A549 (cell line): ENCODE measurements at regions not wholly inside any gene's neighbourhood (a gene's known extent, or its start where the extent isn't known, plus 50 kb on each side); places are given as distances from the start of the nearest gene placed in this dataset.

Experiments used
- ATAC-seq, 2 experiments: fragments of 200-7000 bp in 1 of 2; fragments of >200 bp in 1 of 2; cut with Nextera tagmentation in 1 of 2; cut with Tn5 transposase in 1 of 2; 3 replicates each; pipeline versions ENCODE4 v1.8.0 to v1.9.1; 2018 to 2020; ENCODE audit warnings: mild to moderate bottlenecking in 1 of 2, moderate library complexity in 1 of 2
- CTCF ChIA-PET: fragments of 300-600 bp; sonication (Branson Sonifier 250); formaldehyde crosslinking; extraction: SDS; loops from one replicate; lab custom pipeline; 2021; ENCODE audit warnings: antibody characterized with exemption, inconsistent platforms; lab: Yijun Ruan, JAX
- POLR2A ChIA-PET: fragments of 350-600 bp; formaldehyde crosslinking; extraction: SDS; loops from one replicate; lab custom pipeline; 2021; ENCODE audit warnings: antibody characterized with exemption, inconsistent platforms; lab: Yijun Ruan, JAX
- DNase-seq, 2 experiments: peaks; one replicate each; pipeline versions ENCODE4 v3.0.0 to v3.0.0-alpha.2; 2011 to 2016; ENCODE audit warnings: low read depth in 1 of 2, low spot score in 1 of 2
- FAIRE-seq: peaks from 2 replicates; lab custom pipeline; 2011; peaks lifted over from hg19 to GRCh38; lab: Jason Lieb, UNC
- H3K27ac ChIP-seq, 2 experiments: fragments of >200 bp; sonication (Bioruptor Twin); formaldehyde crosslinking; 3 replicates each; pipeline ENCODE4 v1.5.1; 2016 to 2017
- H3K4me1 ChIP-seq: fragments of >200 bp; sonication (Bioruptor Twin); formaldehyde crosslinking; 3 replicates; pipeline ENCODE4 v1.6.1; 2016
- H3K4me2 ChIP-seq: fragments of >200 bp; sonication (Bioruptor Twin); formaldehyde crosslinking; 3 replicates; pipeline ENCODE4 v1.6.1; 2016
- H3K4me3 ChIP-seq: fragments of >200 bp; sonication (Bioruptor Twin); formaldehyde crosslinking; 3 replicates; pipeline ENCODE4 v1.5.1; 2016
- H3K9me3 ChIP-seq: fragments of >200 bp; sonication (Bioruptor Twin); formaldehyde crosslinking; 3 replicates; pipeline ENCODE4 v1.6.1; 2016
- ATOH8 ChIP-seq: fragments of 250-450 bp; sonication (Bioruptor Pico); IDR thresholded peaks from 2 replicates; pipeline ENCODE4 v1.5.0; 2020; ENCODE audit warnings: low read depth, mild to moderate bottlenecking, moderate library complexity
- CEBPB ChIP-seq, 2 experiments: fragments of >200 bp in 1 of 2; sonication (Bioruptor Twin) in 1 of 2; formaldehyde crosslinking in 1 of 2; IDR thresholded peaks; 2 replicates each; pipeline ENCODE4 v1.6.1; 2012 to 2016
- CHD2 ChIP-seq: fragments of 150-350 bp; IDR thresholded peaks from 2 replicates; pipeline ENCODE4 v1.6.1; 2014; ENCODE audit warnings: low read length; ENCODE audit not compliant: partially characterized antibody
- EHMT2 ChIP-seq: fragments of 200-600 bp; sonication (generic); IDR thresholded peaks from 2 replicates; pipeline ENCODE4 v1.6.1; 2016; ENCODE audit warnings: antibody characterized with exemption, low read depth, mild to moderate bottlenecking, moderate library complexity
- ELK1 ChIP-seq: fragments of 150-350 bp; IDR thresholded peaks from 2 replicates; pipeline ENCODE4 v1.6.1; 2014; ENCODE audit warnings: low read depth, mild to moderate bottlenecking, low read length
- EP300 ChIP-seq, 2 experiments: fragments of >200 bp; sonication (Bioruptor Twin); formaldehyde crosslinking; IDR thresholded peaks; 2 replicates in 1 of 2; 3 replicates in 1 of 2; pipeline ENCODE4 v1.6.1; 2016 to 2017
- FOSB ChIP-seq: fragments of 250-450 bp; sonication (Bioruptor Pico); IDR thresholded peaks from 2 replicates; pipeline ENCODE4 v1.5.0; 2020; ENCODE audit warnings: mild to moderate bottlenecking, moderate library complexity
- FOSL2 ChIP-seq, 2 experiments: fragments of 450-650 bp in 1 of 2; fragments of >200 bp in 1 of 2; sonication (Bioruptor Twin) in 1 of 2; formaldehyde crosslinking; IDR thresholded peaks; 2 replicates each; pipeline versions ENCODE4 v1.5.0 to v1.6.1; 2016 to 2020; ENCODE audit warnings: mild to moderate bottlenecking in 1 of 2, moderate library complexity in 1 of 2
- GATA3 ChIP-seq: IDR thresholded peaks from 2 replicates; pipeline ENCODE4 v1.6.1; 2012; ENCODE audit warnings: borderline replicate concordance
- HDAC2 ChIP-seq: fragments of 200-600 bp; sonication (generic); IDR thresholded peaks from 2 replicates; pipeline ENCODE4 v1.6.1; 2016
- HEYL ChIP-seq: fragments of 250-450 bp; sonication (Bioruptor Pico); IDR thresholded peaks from 2 replicates; pipeline ENCODE4 v1.8.0; 2021; ENCODE audit warnings: mild to moderate bottlenecking, moderate library complexity
- HMGXB4 ChIP-seq: fragments of 250-450 bp; sonication (Bioruptor Pico); IDR thresholded peaks from 2 replicates; pipeline ENCODE4 v1.5.0; 2021; ENCODE audit warnings: mild to moderate bottlenecking, moderate library complexity, borderline replicate concordance
- HOXA7 ChIP-seq: fragments of 250-450 bp; sonication (Bioruptor Pico); IDR thresholded peaks from 2 replicates; pipeline ENCODE4 v1.5.0; 2020; ENCODE audit warnings: mild to moderate bottlenecking, moderate library complexity
- HOXB5 ChIP-seq: fragments of 250-450 bp; sonication (Bioruptor Pico); IDR thresholded peaks from 2 replicates; pipeline ENCODE4 v1.5.0; 2020; ENCODE audit warnings: mild to moderate bottlenecking, moderate library complexity
- JUN ChIP-seq, 2 experiments: fragments of >200 bp; sonication (Bioruptor Twin); formaldehyde crosslinking; IDR thresholded peaks; 2 replicates in 1 of 2; 3 replicates in 1 of 2; pipeline ENCODE4 v1.6.1; 2016 to 2017
- JUNB ChIP-seq: fragments of >200 bp; sonication (Bioruptor Twin); formaldehyde crosslinking; IDR thresholded peaks from 2 replicates; pipeline ENCODE4 v1.6.1; 2016
- KDM1A ChIP-seq: fragments of 200-600 bp; sonication (generic); IDR thresholded peaks from 2 replicates; pipeline ENCODE4 v1.6.1; 2016; ENCODE audit warnings: low read depth, mild to moderate bottlenecking
- KDM5A ChIP-seq: fragments of 200-600 bp; sonication (generic); IDR thresholded peaks from 2 replicates; pipeline ENCODE4 v1.6.1; 2016; ENCODE audit warnings: antibody characterized with exemption, mild to moderate bottlenecking
- MAFK ChIP-seq: fragments of 450-650 bp; IDR thresholded peaks from 2 replicates; pipeline ENCODE4 v1.6.1; 2014; ENCODE audit not compliant: partially characterized antibody
- MAZ ChIP-seq: fragments of 150-350 bp; IDR thresholded peaks from 2 replicates; pipeline ENCODE4 v1.6.1; 2014; ENCODE audit warnings: antibody characterized with exemption, low read depth, low read length, borderline replicate concordance
- MYC ChIP-seq: IDR thresholded peaks from 2 replicates; pipeline ENCODE4 v1.6.1; 2012; ENCODE audit warnings: mild to moderate bottlenecking, inconsistent platforms, low read length, improper control_type of control experiment, borderline replicate concordance
- NFE2L2 ChIP-seq: fragments of 150-350 bp; conservative IDR thresholded peaks from 2 replicates; pipeline ENCODE4 v1.6.1; 2014; ENCODE audit warnings: low read length
- NR3C1 ChIP-seq: fragments of >200 bp; sonication (Bioruptor Twin); formaldehyde crosslinking; IDR thresholded peaks from 3 replicates; pipeline ENCODE4 v1.6.1; 2017
- RAD21 ChIP-seq, 2 experiments: fragments of >200 bp in 1 of 2; sonication (Bioruptor Twin) in 1 of 2; formaldehyde crosslinking in 1 of 2; IDR thresholded peaks in 1 of 2; conservative IDR thresholded peaks in 1 of 2; 2 replicates in 1 of 2; 3 replicates in 1 of 2; pipeline ENCODE4 v1.6.1; 2012 to 2018; ENCODE audit warnings: inconsistent platforms in 1 of 2
- RARB ChIP-seq: fragments of 250-450 bp; sonication (Bioruptor Pico); IDR thresholded peaks from 2 replicates; pipeline ENCODE4 v1.8.0; 2021; ENCODE audit warnings: mild to moderate bottlenecking, moderate library complexity
- TFCP2L1 ChIP-seq: fragments of 250-450 bp; sonication (Bioruptor Pico); IDR thresholded peaks from 2 replicates; pipeline ENCODE4 v1.5.0; 2021; ENCODE audit warnings: mild to moderate bottlenecking
- TP53 ChIP-seq: fragments of 250-450 bp; sonication (Bioruptor Pico); IDR thresholded peaks from 2 replicates; pipeline ENCODE4 v1.5.0; 2021; ENCODE audit warnings: mild to moderate bottlenecking, moderate library complexity
- USF2 ChIP-seq: fragments of 450-650 bp; IDR thresholded peaks from 2 replicates; pipeline ENCODE4 v1.6.1; 2014; ENCODE audit warnings: antibody characterized with exemption
- ZSCAN20 ChIP-seq: fragments of 250-450 bp; sonication (Bioruptor Pico); IDR thresholded peaks from 2 replicates; pipeline ENCODE4 v1.8.0; 2022; ENCODE audit warnings: mild to moderate bottlenecking, moderate library complexity
- WGBS: methylation state at CpG from one replicate; pipeline ENCODE4 v1.1.6; 2017; ENCODE audit errors: missing lambda C conversion rate; 5-methylcytosine and 5-hydroxymethylcytosine counted together

GRCh38 chr4:89539374-89539773 lies 231.8 kb upstream of the GPRIN3 start:
- peak; percentile 3 to 73 for DNase-seq
- Histone ChIP-seq H3K27ac (peak overlapping the region; percentile 50 to 59; a peak in 4 of 6 replicates), H3K9me3 (no peaks in the 10 kb centered on the region)
- 25% methylated on average over 3 of the region's 3 CpGs for WGBS
- TF ChIP-seq HEYL (CRISPR knock-in tag) = no peak
- TF ChIP-seq MAZ = no peak
- TF ChIP-seq KDM1A = no peak
- TF ChIP-seq MAFK = peak; percentile 82
- TF ChIP-seq ZSCAN20 (CRISPR knock-in tag) = no peak
- no peak for TF ChIP-seq MYC
- no peak for TF ChIP-seq CHD2
- no peak for TF ChIP-seq KDM5A
- TF ChIP-seq RAD21 (conservative IDR thresholded peaks at IDR 0.05 in 1 of 2, IDR thresholded peaks at IDR 0.05 in 1 of 2) = no peak
- TF ChIP-seq CEBPB (IDR thresholded peaks at IDR 0.05) = peak in 1 of 2 experiments; percentile 52; a peak in 2 of 4 replicates
- TF ChIP-seq GATA3 = peak; percentile 84
- 0 out of 5 replicates have a peak, but pooled peaks of 1 of the 2 experiments have one; percentile 14 for TF ChIP-seq EP300 (IDR thresholded peaks at IDR 0.05)
- no peak for TF ChIP-seq HMGXB4 (CRISPR knock-in tag)
- 0 out of 2 replicates have a peak, but pooled peaks have one; percentile 36 for TF ChIP-seq FOSL2 (IDR thresholded peaks at IDR 0.05)
- TF ChIP-seq FOSL2 (CRISPR knock-in tag; IDR thresholded peaks at IDR 0.05) = peak; percentile 72
- peak; percentile 78 for TF ChIP-seq NFE2L2
- TF ChIP-seq JUNB = peak; percentile 38; the same call in 1 of the 2 replicates
- TF ChIP-seq, all 56 proteins: peak for 7
- Histone ChIP-seq H3K4me3 (no peak overlapping the region), H3K4me2 (peak overlapping the region; percentile 59), H3K4me1 (peaks cover 28% of the 10 kb centered on the region)
- ChIA-PET POLR2A (no interaction called here), CTCF (no interaction called here)
- ATAC-seq = peak in 1 of 2 experiments; percentile 82; a peak in 3 of 6 replicates
- no peak for FAIRE-seq

- Histone ChIP-seq H3K4me1 (peaks cover 28% of the 10 kb centered on the region), H3K4me3 (no peak overlapping the region), H3K4me2 (peak overlapping the region; percentile 59), H3K9me3 (no peaks in the 10 kb centered on the region), H3K27ac (peak overlapping the region in 1 of 2 experiments; percentile 50; a peak in 1 of 6 replicates)
- ATAC-seq = no peak
- CTCF ChIA-PET = no interaction called here
- POLR2A ChIA-PET = no interaction called here
- no peak for FAIRE-seq
- no peak for TF ChIP-seq EHMT2
- TF ChIP-seq ZSCAN20 (CRISPR knock-in tag) = no peak
- no peak for TF ChIP-seq USF2
- no peak for TF ChIP-seq JUN (IDR thresholded peaks at IDR 0.05)
- TF ChIP-seq HDAC2 = no peak
- TF ChIP-seq JUNB = no peak
- TF ChIP-seq TFCP2L1 (CRISPR knock-in tag) = no peak
- no peak for TF ChIP-seq ATOH8 (CRISPR knock-in tag)
- no peak for TF ChIP-seq RAD21 (conservative IDR thresholded peaks at IDR 0.05 in 1 of 2, IDR thresholded peaks at IDR 0.05 in 1 of 2)
- TF ChIP-seq HOXA7 (CRISPR knock-in tag) = no peak
- no peak for TF ChIP-seq NR3C1
- no peak for TF ChIP-seq ELK1
- TF ChIP-seq FOSB (CRISPR knock-in tag) = no peak
- no peak for TF ChIP-seq HOXB5
- no peak for TF ChIP-seq RARB (CRISPR knock-in tag)
- TF ChIP-seq TP53 (CRISPR knock-in tag) = no peak
- DNase-seq = no peak
- 31% methylated on average over 1 of the region's 1 CpG for WGBS
These were observed 231.3 kb upstream of the GPRIN3 start for GRCh38 chr4:89538886-89539285.
